Activated CD4-positive, alpha-beta T cell treated with anti-CD3 and anti-CD28 coated beads, Interleukin-2, amount 50 U/mL, for 4 hours (primary cell): ENCODE measurements at regions not wholly inside any gene's neighbourhood (a gene's known extent, or its start where the extent isn't known, plus 50 kb on each side); places are given as distances from the start of the nearest gene placed in this dataset.

Experiments used
- DNase-seq, 2 experiments: peaks; one replicate each; pipeline ENCODE4 v3.0.0-alpha.2; 2020

DNA sequence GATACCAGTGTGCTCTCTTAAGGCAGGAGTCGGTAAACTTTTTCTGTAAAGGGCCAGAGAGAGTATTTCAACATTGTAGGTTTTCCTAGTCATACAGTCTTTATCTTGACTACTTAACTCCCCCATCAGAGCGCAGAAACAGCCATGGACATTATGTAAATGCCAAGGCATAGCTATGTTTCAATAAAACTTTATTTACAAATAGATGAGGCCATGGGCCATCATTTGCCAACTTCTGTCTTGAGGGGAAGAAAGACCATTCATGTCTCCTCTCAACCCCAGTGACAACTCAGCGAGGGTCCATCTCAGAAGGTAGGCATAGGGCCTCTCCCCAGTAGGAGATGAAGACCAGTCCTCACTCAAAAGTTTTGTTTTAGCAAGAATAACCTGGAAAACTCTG is 301.3 kb downstream of the FBXW7 start:
- DNase-seq = no peak

DNA sequence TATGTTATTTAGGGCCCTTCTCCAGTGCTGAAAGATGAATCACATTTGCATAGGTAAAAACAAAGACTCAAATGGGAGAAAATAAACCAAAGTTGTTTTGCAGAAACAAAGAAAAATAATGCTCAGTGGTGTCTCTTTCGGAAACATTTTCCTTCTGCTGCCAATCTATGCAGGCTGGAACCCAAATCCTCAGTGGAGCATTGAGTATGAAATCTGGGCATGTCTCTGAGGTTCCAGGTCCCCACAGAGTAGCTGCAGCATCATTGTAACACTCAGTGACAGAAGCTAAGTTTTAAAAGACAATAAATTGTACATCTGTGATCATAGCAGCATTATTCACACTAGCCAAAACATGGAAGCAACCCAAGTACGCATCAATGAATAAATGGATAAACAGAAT is 303.6 kb downstream of the FBXW7 start:
- no peak for DNase-seq

DNA sequence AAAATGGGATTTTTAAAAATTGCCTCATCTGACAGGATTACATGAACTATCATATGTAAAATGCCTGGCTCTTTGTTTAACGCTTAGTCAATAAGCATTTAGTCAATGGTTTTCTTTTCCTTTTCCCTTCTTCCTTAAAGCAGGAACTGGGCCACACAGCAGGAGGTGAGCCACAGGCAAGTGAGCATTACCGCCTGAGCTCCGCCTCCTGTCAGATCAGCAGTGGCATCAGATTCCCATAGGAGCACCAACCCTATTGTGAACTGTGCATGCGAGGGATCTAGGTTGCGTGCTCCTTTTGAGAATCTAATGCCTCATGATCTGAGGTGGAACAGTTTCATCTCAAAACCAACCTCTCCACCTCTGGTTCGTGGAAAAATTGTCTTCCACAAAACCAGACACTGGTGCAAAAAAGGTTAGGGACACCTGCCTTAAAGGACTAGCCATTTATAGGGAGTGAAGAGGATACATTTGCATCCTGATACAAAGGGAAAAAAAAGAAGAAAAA is 306.1 kb downstream of the FBXW7 start:
- no peak for DNase-seq

DNA sequence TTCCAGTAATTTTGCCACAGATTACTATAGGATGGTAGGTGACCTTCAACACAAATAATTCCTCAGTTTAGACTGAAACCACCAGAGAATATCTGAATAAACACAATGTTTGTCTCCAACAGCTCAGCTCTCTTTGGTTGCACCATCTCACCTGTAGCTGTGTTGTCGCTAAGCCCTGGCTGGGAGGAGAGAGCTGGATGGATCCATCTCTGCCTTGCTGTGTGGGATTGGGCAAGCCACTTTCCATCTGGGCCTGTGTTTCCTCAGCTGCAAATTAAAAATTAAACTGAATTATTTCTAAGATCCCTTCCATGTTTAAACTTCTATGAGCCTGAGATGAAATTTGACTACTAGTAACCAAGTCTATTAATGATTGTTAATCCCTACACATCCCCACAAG is 310.2 kb downstream of the FBXW7 start:
- no peak for DNase-seq

DNA sequence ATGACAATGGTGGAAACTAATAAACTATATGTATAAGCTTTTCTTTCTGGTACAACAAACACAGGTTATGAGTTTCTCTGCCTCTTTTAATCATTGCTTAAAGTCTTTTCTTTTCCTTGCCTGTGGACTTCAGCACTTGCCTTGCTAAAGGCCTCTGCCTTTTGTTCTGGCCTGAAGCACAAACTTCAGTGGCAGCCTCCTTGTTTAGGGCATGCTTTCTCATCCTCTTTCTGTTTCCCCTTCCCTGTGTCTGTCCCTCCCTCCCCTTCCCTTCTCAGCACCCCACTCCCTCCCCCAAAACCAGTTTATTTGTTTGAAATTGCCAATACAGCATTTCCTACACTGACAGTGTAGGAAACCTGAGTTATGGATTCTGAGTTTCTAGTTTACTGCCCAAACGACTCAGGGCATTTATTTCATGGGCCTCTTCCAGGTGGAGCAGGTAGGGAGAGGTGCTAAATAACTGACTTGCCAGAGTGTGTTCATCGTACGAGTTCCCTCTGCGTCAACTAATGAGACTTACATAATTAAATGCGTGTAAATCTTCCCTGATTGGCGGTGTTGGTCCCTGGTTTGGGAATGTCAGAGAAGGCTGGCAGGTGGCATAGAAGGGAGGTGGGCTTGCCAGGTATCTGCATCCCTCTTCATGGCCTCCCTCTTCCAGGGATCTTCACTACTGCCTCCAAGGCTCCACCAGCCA is 311.0 kb downstream of the FBXW7 start:
- DNase-seq = no peak

DNA sequence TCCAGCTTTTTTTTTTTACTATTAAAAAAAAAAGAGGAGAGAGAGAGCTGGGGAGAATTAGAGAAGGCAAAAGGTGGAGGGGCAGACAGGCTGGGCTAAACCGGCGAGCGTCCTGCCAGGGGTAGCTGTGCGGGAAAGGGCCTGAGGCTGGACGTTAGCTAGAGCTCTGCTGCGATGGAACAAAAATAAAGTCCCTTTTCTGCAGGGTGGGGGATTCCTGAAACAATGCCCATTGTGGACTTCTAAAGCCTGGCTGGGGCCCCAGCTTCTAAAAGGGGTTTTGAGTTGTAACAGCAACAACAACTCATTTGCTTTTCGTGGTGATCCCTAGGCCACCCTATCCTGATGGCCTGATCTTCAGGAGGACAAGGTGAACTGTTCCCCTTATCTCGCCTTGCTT is 311.7 kb downstream of the FBXW7 start:
- no peak for DNase-seq

DNA sequence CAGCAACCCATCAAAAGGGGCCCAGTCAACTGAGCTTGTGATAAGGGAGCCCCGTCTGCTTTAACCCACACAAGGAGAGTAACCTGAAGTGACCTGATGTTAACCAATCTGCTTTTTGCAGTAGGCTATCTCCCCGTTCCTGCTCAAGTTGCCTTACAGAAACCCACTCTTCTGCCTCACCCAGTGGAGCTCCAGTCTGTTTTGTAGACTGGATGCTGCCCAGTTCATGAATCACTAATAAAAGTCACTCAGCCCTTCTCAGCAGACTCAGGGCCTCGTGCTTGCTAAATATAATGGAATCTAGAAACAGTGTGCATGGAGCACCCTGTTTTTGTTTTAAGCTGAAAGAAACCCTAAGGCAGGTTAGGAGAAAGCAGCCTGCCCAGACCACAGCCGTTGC is 312.3 kb downstream of the FBXW7 start:
- DNase-seq = no peak

DNA sequence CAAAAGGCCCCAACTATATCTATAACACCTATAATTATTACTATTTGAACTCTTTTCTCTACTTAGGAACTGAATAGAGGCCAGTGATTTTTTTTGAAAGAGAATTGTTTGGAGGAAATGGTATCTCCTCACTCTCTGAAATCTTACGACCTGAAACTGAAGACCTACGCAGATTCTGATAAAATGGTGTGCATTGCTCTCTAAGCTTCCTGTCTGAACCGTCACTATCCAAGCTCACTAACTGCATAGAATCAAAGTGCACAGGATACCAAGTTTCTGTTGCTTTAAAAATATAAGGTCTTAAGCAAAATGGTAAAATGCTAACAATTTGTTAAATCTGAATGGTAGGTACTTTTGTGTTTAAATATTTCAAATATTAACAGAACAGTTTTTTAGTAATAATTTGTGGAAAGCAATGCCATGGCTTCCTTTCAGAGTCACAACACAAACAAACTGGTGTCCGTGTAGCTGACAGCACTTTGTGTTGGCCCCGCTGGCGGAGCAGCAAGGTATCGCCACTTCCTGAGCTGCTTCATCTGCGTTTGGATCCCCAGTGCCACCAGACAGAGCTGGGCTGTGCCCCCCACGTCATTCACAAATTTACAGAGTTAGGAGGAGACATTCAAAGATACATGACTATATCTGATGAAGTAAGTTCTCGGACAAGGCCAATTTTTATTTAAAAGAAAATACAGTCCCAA is 313.9 kb downstream of the FBXW7 start:
- no peak for DNase-seq

DNA sequence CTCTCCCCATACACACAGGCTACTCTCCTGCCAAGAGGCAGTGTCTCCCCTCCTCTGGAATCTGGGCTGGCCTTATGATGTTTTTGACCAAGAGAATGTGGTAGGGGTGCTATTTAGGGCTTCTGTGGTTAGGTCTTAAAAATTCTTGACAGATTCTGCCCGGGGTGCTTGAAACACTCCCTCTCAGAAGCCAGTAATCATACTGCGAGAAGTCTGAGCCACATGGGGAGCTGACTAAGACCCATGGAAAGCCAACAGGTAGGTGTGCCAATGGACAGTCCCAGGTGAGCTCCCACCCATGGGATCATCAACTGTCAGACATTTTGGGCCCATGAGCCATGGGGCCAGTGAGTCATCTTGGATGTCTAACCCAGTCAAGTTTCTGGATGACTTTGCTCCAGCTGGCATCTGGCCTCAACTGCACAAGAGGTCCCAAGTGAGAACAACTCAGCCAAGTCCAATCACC is 315.7 kb downstream of the FBXW7 start:
- DNase-seq = no peak

DNA sequence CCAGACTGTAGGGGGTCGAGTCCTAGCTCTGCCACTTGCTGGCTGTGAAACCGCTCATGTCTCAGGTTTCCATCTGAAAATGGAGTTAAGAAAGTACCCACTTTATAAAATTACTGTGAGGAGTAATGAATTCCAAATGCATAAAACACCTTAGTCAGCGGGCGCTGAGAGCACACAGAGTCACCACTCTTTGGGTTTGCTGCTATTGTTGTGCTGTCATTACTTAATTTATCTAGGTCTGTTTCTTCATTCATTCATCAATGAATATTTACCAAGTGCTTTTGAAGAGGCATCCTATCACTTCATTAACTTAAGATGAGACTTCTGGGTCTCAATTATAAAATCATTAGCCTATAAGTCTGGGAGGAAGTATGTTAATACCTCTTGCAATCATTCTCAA is 317.3 kb downstream of the FBXW7 start:
- DNase-seq = no peak

DNA sequence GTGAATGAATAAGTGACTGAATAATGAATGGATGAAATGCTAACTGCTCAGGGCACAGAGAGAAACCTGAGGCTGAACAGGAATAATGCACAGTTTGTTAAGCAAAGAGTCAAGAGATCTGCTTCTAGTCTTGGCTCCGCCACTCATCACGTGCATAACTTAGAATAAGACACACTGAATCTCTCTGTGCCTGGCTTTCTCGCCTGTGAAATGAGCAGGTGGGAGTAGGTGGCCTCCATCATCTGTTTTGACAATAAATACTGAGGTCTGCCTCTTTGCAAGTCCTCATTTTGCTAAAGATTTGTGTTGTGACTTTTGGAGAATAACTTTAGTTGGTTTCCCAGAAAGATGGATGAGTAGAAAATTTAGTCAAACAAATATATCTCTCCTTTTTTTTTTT is 318.0 kb downstream of the FBXW7 start:
- no peak for DNase-seq

DNA sequence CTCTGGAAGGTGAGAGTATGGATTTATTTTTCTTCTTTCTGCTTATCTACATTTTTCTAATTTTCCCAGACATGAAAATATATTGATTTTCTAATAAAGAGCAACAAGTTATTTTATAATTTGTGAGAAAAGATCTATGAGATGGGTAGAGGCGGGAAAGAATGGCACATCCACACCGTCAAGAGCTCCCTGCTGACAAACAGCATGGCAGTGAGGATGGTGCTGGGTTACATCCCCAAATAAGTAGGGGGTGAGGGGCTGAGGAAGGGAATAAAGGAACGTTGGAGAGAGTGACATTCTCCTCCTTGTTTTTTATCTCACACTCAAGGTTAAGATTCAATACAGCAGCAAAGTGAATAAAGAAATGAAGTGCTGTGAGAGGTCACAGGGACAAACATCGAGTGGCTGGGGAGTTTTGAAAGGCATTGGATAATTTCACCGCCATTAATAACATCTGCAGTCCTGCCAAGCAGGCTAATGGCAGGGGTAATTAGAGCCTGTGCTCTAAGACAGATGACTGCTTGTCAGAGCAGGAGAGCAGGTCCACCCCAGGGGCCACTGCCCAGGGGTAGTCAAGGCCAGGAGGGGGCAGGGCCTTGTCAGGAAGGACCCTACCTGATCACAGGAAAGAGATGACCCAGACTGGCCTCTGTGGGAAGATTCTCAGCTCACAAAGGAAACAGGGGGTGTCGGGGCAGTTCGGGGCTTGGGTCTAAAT is 323.8 kb downstream of the FBXW7 start:
- no peak for DNase-seq

DNA sequence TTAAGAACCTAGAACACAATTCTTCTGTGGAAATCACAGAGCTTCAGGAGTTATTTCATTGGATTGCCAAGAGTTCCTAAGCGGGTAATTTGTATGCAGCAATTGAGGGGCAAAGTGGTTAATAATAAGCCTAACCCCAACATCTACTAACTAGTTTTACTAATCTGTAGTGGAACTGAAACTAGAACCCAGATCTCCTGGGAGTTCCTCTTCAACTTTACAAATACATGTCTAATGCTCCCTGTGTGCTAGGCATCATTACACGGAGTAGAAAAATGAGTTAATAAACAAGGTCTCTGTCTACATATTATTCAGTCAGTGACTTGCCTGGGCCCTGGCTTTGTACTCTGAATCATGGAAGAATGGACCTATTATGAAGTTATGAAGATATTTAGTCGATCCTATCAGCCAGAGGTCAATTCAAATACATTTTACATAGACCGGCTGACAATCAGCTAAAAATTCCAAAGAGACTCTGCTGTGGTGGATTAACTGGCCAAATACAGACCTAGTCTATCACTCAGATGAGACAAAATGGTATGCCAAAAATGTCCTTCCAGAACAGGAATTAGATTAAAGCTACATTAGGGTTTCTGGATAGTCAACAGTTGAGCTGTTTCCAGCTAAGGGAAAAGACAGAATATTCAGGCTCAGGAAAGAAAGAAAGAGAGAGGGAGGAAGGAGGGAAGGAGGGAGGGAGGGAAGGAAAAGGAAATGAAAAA is 326.0 kb downstream of the FBXW7 start:
- DNase-seq = no peak

DNA sequence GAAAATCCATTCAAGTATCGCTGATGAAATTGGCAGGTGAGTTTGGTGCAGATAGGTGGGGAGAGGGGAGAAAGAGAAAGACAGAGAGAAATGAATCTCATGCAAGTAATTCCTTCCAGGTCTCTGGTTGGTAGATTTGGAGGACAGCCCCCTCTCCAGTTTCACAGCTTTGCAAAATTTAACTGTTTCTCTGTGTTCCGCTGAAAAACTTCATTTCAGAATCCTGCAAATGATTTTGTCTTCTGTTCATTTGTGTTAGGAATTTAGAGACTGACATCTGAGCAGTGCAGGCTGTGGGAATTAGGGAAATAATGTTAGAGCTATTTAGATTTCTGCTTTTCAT is 328.5 kb downstream of the FBXW7 start:
- no peak for DNase-seq

DNA sequence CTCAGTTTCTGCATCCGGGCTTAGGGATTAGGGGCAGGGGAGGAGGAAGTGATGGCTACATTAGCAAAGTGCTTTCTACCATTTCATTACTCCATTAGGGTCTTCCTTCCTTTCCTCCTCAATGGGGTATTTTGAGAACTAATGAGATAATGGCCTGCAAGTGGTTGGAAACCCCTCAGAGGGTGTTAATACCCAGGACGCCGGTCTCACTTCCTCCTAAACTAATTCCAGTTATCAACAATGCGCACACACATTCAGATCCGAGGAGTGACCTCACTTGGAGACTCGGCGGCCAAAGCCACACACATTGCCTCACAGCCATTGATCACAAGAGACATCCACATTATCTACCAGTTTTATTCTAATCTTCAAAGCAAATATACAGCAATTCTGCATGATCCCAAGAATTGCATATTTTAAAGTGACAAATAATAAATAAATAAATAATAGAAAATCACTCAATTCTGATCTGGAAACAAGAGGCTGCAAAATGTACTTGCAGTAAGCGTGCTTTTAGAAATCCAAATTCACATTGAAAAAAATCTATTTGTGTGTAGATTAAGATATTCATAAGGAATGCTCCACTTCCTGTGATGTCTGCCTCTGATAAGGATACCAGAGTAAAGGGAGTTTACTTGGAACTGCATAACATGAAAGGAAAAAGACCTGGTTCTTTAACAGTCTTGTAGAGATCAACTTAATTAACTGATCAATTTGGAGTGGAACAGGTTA is 329.1 kb downstream of the FBXW7 start:
- no peak for DNase-seq

DNA sequence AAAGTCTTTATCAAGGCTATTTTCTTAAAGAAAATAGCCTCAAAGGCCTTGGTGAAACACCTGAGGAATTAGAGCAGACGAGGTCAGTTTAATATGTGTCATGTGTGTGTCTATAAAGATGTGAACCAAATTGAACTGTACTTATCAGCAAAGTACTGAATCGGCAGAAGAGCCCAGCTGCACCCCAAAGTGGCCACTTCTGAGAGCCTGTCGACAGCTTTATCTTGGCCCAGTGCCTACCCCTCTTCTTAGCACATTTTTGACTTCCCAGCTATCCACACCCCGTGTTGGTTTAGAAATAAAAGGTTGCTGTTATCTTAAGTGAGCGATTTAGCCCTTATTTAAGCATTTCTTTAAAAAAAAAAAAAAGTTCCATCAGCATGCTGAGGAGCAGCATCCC is 329.7 kb downstream of the FBXW7 start:
- no peak for DNase-seq

DNA sequence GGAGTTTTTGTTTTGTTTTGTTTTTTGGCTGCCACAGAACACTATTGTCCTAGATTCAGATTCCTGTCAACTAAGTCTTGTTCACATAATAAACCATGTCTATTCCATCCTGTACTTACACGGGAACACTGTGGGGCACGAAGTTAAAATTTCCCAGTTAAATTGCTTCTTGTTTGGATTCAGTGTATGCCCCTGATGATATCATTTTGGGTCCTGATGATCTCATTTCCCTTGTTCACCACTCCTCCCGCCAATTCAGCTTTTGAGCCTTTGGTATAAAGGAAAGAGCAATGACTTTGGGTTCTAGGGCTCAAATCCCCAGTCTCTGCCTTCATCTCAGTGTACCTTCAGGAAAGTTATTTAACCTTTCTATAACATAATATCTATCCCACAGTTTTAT is 333.5 kb downstream of the FBXW7 start:
- DNase-seq = no peak

DNA sequence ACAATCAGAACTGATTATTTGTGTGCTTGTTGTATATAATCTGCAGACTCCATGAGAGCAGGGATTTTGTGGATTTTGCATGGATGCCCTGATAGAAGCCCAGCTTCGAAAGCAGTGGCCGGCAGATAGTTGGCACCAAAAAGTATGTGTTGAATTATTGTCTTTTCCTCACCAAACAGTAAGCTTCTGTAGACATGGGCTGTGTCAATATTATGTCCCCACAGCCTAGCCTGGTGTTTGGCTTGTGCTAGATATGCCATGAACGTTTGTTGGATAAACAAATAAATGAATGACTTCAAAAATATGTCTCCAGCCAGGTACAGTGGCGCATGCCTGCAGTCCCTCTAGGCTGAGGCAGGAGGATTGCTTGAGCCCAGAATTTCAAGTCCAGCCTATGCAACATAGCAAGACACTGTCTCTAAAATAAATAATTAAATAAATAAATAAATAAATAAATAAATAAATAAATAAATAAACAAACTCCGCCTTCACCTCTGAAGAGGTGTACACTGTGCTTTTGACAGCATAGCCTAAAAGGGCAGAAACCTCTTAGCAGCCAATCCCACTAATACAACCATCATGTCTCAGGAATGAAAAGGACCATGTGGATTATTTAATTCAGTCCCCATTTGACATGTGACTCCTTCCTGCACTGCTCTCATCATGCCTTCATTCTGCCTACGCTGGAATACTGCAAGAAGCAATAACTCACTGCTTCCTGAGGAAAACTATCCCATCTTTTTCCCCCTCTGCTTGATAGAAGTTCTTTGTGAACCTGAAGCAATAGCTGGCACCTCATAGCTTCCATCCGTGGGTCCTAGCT is 335.2 kb downstream of the FBXW7 start:
- no peak for DNase-seq

DNA sequence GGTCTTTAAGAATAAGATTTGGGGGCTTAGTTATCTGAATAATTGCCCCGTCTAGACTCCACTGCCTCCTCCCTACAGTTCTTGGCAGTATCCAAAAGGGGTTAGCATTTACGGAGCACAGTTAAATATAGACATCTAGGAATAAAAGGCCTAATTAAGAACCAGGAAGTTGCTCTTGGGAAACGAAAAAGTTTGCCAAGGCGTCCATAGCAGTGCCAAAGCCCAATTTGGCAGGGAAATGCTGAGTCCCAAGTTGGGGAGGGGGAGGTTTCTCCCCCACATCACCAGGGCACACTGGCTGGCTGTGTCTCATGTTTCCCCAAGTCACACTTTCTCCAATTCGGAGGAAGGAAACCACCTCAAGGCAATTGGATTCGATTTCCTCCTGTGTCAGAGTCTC is 338.7 kb downstream of the FBXW7 start:
- no peak for DNase-seq

DNA sequence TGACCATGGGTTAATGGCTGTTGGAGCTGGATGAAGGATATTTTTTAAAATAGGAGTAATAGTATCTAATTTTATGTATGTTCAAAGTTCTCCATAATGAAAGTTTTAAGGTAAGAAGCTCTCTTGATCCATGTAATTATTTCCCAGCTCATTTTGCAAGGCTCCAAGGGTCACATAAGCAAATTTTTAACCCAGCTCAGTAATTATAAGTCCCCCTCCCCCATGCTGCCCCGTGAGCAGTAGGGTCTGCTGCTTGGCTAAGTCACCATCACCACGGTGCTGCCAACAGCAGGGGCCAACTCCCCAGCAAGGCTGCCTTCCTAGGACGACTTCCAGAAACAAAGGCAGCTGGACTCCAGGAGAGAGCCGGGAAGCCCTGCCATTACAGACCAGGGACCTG is 340.0 kb downstream of the FBXW7 start:
- DNase-seq = no peak

DNA sequence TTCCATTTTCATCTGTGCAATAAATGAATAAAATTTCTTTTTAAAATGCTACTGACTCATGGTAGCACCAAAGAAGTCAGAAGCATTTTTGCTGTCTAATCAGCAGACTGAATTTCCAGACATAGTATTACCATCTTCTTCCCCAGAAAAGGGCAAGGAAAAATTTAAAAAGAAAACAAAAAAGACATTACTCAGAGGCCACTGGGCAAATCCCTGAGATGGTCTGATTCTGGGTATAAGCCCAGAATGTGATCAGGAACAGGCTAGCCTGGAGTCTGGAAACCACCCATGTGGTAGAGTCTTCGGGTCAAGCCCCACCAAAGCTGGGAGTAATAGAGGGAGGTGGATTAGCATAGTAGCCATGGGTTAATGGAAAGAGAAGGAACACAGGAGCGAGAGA is 342.8 kb downstream of the FBXW7 start:
- DNase-seq = no peak

DNA sequence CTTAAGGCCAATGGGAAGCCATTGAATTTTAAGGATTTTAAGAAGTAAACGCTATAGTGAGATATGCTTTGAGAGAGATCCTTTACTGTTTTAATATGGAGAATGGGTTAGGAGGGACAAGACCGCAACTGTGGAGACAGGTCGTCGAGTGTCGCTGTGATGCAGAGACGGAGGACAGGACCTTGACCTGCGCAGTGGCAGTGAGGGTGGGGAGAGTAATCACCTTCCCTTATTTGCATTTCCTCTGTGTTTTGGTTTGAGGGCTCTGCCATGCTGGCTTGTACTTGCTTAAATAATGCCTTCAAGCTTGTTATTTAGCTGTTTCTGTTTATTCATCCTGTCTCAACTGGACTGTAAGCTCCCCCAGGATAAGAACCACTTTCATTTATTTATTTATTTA is 345.0 kb downstream of the FBXW7 start:
- no peak for DNase-seq
